HG02970 (cell line): ENCODE measurements at regions not wholly inside any gene's neighbourhood (a gene's known extent, or its start where the extent isn't known, plus 50 kb on each side); places are given as distances from the start of the nearest gene placed in this dataset.
"Not testable (repeated sequence)": the region's sequence is repeated elsewhere in the genome, so short reads cannot be mapped to it uniquely, and the experiment has no call there.

Experiments
- ATAC-seq: cut with Tn5 transposase; IDR thresholded peaks from one replicate; pipeline ENCODE4 v1.9.1; 2021; ENCODE audit warnings: mild to moderate bottlenecking, moderate library complexity, moderate number of reproducible peaks; ENCODE audit not compliant: unreplicated experiment, low FRiP score

DNA sequence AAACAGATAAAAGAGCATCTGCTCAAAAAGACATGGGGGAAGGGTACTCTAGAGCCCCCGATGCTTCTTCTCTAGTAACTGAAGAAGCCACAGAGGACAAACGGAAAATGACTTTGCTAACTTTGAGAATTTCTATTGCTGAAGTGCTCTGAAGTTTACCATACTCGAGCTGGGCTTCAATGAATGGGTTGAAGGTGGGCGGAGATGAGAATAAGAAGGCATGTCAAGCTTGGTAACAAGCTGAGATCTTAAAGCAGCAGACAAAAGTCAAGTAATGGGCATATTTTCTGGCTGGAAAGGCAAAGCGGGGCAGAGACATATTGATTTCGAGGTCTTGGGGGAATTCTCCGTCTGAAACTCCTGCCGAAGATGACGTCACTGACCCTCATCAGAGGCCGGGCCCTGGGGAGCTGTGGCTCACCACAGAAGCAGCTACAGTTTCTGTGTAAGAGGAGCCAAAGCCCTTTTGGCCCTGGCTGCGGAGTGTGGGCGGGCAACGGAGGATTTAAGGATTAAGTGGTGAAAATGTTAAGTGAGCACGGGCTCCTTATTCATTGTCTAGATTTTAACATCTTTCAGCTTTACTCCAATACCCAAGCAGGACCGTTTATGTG, 115.8 kb upstream of the SLIT3 start:
- peak; percentile 58 for ATAC-seq

DNA sequence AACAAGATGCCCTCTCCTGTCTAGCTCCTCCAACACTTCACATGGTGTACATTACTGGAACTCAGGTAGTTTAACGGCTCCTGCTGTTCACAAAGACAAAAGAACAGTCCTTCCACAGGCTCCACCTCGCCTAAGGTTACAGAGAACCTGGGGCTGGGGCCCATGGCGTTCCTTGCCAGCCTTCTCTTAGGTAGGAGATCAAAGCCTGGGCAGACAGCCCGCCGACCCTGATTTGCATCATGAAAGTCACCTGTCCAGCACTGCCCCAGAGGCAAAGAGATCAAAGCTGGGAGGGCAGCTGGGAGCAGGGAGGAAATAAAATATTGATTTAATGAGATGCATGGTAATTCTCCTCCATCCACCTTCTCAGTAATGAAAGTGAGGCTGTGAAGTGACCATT, 115.0 kb upstream of the SLIT3 start:
- no peak for ATAC-seq

DNA sequence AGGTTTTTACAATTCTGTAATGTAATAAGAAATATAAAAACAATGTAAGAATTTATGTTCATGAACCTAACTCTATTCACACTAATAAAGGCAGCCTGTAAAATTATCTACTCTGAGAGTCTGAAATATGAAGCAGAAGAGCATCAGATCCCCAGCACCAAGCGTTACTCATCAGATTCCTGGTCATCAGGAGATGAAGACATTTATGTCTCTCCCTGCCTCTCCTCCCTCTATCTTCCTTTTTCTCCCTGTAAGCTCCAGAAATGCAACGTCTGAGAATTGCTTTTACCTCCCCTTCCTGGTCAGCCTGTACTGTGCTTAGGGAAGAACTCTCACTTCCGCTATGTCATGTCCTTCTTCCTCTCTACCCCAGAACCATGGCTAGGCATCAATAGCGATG, 114.4 kb upstream of the SLIT3 start:
- ATAC-seq: no peak

DNA sequence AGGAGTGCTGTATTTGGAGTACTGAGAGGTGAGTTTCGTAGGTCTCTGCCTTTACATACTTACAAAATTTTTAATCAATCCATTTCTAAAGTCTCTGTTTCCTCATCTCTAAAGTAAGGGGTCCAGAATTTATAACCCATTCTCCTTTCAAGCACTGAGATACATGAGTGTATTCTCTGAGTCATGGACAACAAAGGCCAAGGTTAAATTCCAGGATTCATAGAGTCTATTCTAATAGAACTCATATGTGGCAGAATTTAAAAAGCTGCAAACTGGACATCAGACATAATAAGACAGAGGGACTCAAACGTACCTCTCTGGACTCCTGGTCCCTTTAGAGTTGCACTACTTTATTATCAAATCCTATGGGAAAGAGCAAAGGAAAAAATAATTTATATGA, 112.5 kb upstream of the SLIT3 start:
- no peak for ATAC-seq

DNA sequence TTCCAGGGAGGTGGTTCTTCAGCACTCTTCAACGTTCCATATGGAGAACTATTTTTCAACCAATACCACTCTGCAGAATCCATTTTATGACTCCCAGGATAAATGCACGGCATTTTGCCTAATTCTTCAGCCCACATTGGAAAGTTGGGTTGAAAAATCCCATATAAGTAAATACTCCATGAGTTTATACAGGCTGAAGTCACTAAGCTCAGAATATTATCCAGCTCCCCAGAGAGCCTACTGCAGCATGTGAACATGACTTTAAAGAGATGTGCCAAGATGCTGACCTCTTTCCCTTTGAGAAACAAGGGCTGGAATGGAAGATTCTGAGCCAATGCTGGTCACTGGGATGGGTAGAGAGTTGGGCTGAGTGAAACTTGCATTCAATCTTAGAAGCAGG, 111.9 kb upstream of the SLIT3 start:
- ATAC-seq: no peak

DNA sequence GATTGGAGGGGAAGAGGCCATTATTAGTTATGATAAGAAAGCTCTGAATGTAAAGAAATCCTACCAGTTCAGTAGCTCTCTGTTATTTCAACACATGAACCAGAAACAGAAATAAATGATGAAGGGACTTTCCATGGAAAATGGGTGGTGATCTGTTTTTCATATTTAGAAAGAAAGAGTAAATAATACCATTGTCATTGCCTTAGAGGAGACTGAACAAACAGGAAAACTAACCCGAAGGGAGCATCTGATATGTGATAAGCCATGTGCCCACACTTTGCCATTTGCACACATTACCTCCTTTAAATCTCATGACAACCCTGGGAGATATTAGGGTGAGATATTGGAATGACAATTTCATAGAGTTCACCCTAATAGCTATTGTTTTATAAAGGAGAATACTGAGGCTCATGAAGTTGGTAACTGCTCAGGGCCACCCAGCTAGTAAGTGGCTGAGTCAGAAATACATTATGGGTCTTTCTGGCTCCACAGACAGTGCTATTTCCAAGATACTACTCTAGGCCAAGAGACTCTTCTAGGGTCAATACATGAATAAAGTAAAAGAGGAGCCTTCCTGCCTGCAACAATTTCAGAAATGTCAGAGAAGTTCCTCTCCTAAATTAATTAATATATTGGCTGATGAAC, 111.0 kb upstream of the SLIT3 start:
- no peak for ATAC-seq

DNA sequence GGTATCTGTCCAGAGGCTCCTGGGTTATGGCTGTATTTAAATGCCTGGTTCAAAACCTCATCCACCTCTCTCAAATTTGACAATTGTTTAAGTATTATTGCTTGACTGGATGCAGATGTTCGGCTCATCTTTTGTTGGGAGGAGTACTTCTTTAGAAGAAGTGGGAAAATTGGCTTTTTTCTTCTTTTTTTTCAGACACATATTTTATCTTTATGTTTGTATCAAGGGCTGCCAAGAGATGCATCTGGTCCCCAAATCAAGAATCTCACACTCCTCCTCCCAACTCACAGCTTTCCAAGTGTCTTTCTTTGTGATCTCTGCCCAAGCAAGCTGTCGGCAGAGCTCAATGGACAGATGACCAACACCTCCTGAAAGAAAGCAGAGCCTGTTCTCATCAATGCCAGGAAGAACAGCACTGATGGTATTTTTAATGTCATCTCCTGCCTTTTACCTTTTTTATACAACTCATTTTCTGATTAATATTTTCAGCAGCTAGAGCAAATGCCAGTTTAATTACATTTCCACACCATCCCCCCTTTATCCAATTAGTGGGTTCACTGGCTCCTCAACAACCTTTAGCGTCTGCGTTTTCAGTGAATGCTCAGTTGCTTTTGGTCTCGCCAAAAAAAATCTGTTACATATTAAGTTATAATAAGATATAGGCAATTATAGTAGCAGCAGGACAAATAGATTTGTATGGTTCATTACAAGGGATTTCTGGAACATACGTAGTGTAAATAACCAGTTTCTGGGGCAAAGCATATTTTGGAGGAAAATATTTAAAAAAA, 110.3 kb upstream of the SLIT3 start:
- ATAC-seq: no peak

DNA sequence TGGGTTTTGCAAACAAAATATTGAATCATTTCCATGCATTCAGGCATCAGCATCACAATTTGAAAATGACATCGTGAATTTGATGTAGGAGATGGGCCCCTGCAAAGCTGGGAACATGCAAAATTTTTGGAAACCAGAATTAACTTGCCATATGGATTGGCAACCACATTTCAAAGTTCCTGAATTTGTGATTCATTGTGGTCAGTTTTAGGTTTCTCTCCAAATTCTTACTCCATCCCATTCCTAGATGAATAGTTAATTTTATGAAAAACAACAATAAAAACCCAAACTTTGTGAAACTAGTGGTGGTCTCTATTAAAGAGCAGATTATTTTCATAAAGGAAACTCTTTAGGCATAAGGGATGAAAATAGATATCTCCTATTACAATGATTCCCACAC, 107.8 kb upstream of the SLIT3 start:
- no peak for ATAC-seq

DNA sequence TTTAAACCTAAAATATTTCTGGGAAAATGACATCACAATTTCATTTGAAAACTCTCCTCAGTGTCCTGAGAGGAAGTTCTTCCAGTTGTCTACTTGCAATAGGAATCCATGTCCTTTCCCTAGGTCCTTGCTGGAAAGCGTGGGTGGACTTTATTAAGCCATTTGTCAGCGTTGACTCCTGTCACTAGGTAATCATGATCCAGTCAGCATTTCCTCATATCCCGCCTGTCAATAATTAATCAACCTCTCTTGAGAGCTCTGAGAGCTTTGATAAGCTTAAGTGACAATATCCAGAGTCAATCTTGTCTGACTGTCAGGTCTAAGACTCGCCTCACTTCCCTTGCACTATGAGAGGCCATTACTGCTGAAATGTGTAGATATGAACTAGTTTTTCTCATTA, 107.2 kb upstream of the SLIT3 start:
- no peak for ATAC-seq

DNA sequence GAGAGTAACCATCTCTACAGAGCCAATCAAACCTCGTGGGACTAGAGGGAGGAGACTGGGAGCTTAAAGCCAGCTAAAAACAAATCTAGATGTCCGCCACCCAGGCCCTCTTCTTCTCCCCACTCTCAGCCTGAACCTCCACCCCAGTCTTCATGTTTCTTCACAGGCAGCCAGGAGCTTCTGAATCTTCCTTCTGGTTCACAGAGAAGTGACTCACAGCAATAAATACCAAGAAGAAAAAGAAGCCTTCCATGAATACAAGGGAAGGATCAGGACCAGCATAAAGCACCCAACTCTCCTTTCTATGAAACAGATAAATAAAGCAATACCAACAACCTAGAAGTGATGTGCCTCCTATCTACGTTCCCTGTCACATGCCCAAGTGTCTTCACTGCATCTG, 103.3 kb upstream of the SLIT3 start:
- no peak for ATAC-seq

DNA sequence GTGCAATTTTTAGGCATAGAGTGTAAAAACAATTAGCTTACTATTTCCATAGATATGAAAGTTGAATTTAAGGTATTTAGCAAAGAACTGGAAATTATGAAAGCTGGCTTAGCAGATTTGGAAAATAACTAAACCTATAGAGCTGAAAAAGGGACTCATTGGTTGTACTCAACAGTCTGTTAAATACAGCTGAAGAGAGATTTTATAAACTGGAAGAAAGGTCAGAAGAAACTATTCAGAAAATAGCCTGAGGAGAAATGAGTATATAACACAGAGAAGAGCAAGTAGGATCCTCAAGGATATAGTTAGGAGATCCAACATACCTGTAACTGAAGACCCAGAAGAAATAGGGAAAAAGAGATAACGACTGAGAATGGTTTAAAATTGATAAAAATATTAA, 97.6 kb upstream of the SLIT3 start:
- ATAC-seq: no peak

DNA sequence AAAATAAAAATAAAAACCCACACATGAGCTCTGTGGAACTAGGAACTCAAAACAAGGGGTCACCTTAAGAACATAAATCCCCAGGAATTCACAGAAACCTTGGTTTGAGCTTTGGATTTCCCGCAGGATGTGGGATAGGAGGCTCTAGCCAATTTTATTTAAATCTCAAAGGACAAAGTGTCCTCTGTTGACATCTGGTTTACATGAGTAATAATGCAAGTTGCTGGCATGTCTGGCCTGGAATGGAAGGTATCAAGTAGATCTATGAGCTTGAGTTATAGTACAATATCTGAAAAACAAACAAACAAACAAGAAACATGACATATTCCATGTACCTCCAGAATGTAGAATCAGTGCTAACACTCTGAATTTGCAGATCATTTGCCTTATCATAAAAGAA, 94.2 kb upstream of the SLIT3 start:
- no peak for ATAC-seq

DNA sequence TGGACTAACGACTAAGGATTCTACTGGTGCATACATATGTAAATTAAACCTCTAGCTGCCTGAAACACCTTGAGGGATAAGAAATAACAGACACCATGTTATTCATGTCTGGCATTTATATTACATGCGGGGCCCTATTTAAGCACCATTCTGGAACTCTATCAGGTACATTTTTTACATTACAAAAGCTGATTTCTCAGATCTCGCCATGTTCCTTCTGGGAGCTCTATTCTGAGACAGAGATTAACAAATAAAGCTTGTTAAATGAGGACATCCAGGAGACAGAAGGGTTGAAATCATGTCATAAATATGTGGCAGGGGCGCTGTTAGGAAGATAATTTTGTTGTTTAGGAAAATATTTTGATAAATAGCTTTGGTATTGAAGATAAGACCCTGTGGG, 93.4 kb upstream of the SLIT3 start:
- no peak for ATAC-seq

DNA sequence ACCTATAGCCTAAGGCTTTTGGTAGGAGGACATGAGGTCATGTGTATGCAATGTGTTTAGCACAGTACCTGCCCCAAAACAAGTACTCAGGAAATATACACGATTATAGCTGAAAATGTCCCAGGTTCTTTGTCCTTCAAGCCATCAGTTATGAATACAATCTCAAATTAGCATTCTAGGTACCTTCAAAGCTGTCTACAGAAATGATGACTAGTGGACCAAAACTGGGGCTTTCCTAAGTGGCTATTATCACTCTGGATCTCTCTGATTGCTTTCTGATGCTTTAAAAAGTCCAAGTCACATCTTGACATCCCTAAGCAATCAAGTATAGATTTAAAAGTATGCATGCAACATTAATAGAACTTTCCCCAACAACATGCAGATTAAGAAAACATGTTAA, 93.0 kb upstream of the SLIT3 start:
- ATAC-seq: no peak

DNA sequence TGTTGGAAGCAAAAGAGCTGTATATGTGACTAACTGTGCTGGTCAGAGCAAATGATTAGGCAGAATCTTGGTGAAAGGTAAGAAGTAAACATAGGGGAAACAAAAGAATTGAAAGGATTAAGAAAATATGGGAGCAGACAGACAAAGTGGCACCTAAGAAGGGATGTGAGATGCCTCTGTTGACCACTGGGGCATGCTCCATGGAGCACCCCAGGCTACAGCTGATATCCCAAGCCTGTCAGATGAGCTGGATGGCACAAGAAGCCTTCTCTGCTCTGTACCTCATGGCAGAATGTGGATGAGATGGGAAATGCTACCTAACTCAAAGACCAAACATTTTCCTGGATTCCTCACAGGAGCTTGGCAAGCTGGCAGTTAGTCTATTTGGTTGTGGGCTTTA, 89.3 kb upstream of the SLIT3 start:
- no peak for ATAC-seq

DNA sequence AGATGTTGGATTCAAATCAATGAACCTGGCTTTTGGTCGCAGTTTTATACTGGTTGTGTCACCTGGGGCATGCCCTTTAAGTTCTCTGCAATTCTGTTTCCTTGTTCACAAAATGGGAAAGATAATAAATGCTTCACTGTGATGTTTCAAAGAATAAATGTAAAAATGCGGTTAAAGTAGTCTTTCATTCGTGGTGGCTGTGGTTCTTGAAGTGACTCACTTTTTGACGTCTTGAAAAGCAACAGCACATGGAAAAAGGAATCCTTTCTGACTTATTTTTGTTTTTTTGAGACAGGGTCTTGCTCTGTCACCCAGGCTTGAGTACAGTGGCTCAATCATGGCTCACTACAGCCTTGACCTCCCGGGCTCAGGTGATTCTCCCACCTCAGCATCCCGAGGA, 88.4 kb upstream of the SLIT3 start:
- ATAC-seq: no peak

DNA sequence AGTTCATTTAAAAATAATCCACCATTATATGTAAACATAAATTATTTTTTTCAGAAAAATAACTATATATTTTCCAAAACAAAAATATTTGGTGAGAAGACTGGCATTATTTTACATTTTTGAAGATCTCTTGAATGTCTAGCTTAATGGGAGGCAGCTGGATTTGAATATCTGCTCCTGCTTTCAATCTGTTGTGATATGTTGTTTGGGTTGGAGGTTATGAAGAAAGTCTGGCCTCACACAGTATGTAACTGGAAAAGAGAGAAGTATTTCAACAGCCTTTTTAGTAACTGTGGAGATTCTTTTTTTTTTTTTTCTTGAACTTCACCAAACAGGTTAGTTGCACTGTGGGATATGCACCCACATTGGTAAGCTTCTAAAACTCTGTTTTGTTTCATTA, 84.7 kb upstream of the SLIT3 start:
- no peak for ATAC-seq

DNA sequence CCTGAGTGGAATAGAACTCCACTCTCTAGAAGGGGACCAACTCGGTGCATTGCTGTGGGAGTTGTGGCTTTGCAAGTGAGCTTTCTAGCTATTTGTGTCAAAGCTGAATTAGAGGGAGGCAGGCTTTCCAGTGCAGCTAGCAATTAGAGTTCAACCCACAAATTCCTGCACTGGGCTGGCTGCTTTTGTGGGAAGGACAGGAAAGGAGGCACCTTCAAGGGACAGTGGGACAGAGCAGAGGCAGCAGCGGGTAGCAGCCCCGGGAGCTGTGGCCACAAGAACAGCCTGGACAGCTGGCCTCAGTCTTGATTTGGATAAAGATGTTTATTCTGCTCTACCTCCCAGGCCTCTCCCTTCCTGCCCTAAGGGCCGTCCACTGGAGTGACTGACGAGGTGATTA, 83.7 kb upstream of the SLIT3 start:
- no peak for ATAC-seq

DNA sequence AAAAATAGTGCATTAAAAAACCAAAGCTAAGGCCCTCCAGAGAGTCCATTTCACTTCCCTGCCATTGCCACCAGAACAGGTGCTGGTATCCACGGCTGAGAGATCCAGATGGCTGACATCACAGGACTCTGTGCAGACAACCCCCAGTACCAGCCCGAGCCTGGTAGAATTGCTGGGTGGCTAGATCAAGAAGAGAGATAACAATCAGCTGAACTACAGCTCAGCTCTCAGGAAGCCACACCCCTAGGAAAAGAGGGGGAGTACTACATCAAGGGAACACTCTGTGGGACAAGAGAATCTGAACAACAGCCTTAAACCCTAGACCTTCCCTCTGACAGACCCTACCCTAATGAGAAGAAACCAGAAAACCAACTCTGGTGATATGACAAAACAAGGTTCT, 73.8 kb upstream of the SLIT3 start:
- ATAC-seq: no peak

DNA sequence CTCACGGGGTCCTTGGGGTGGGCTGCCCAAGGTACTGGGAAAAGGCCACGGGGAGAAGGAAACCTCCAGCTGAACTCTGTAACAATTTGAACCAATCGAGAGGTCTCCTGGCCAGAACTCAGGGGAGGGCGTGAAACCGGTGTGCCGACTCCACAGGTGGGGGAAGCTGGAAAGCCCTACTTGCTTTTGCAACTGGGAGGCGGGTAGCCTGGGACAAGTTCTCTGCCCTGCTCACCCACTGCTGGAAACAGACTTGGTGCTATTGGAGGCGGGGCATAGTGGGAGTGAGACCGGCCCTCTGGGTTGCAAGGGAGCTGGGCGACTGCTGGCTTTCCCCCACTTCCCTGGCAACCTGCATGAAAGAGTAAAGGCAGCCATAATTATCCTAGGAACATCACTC, 73.2 kb upstream of the SLIT3 start:
- ATAC-seq: no peak

DNA sequence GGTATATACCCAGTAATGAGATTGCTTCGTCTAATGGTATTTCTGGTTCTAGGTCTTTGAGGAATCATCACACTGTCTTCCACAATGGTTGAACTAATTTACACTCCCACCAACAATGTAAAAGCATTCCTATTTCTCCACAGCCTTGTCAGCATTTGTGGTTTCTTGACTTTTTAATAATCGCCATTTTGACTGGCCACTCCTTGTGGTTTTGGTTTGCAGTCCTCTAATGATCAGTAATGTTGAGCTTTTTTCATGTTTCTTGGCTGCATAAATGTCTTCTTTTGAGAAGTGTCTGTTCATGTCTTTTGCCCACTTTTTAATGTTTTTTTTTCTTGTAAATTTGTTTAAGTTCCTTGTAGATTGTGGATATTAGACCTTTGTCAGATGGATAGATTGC, 70.9 kb upstream of the SLIT3 start:
- ATAC-seq: not testable (repeated sequence)

DNA sequence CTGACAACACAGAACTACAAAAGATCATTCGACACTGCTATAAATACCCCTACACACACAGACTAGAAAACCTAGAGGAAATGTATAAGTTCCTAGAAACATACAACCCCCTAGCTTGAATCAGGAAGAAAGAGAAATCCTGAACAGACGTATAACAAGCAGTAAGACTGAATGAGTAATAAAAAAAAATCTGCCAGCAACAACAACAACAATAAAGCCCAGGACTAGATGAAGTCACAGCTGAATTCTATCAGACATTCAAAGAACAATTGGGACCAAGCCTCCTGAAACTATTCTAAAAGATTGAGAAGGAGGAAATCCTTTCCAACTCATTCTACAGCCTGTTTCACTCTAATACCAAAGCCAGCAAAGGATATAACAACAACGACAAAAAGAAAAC, 68.2 kb upstream of the SLIT3 start:
- no peak for ATAC-seq
